Lower leg skin (tissue), 4 donors: ENCODE measurements at regions not wholly inside any gene's neighbourhood (a gene's known extent, or its start where the extent isn't known, plus 50 kb on each side); places are given as distances from the start of the nearest gene placed in this dataset.

ENCODE experiments used
- DNase-seq, 2 donors: peaks; one replicate each; pipeline ENCODE4 v3.0.0-alpha.2; 2019; ENCODE audit warnings: low spot score in 2 of 2
- H3K4me3 ChIP-seq: fragments of 200-600 bp; sonication (generic); 2 replicates; pipeline ENCODE4 v1.5.1; 2017; ENCODE audit warnings: mild to moderate bottlenecking, low read depth; ENCODE audit not compliant: poor library complexity, severe bottlenecking
- POLR2A ChIP-seq, 2 donors: fragments of 450-650 bp; IDR thresholded peaks; one replicate each; pipeline ENCODE4 v1.6.1; 2016 to 2017; ENCODE audit warnings: antibody characterized with exemption in 2 of 2, mild to moderate bottlenecking in 1 of 2, moderate library complexity in 1 of 2
- WGBS, 2 donors: methylation state at CpG; one replicate each; pipeline ENCODE4 v1.1.5; 2018; 5-methylcytosine and 5-hydroxymethylcytosine counted together
- intact Hi-C: fragments of 100-400 bp; cut with DNase I; formaldehyde crosslinking; loops from one replicate; pipeline ENCODE4 v1.15.0; 2023; ENCODE audit warnings: low total_unique reads
- TF ChIP-seq, protein P1 (sequence below), 3 donors: fragments of 450-650 bp; IDR thresholded peaks; one replicate each; pipeline ENCODE4 v1.5.1; 2016; ENCODE audit warnings: antibody characterized with exemption in 3 of 3, mild to moderate bottlenecking in 3 of 3, moderate library complexity in 2 of 3

DNA sequence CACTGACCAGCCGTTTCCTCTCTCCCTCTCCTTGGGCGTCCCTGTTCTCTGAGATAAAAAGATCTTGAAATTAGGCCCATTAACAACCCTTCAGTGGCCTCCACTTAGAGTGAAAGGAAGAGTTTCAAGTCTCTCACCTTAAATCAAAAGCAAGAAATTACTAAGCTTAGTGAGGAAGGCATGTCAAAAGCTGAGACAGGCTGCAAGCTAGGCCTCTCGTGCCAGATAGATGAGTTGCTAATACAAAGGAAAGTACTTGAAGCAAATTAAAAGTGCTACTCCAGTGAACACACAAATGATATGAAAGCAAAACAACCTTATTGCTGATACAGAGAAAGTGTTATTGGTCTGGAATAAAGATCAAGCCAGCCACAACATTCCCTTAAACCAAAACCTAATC lies 331.3 kb upstream of the SEMA6A start:
- intact Hi-C loops, result no loop called here
- no peak overlapping the region for H3K4me3 ChIP-seq
- DNase-seq, result no peak
- WGBS, 2 donors, result 88 to 89% methylated on average over 3 of the region's 3 CpGs
- TF ChIP-seq, protein P1, sequence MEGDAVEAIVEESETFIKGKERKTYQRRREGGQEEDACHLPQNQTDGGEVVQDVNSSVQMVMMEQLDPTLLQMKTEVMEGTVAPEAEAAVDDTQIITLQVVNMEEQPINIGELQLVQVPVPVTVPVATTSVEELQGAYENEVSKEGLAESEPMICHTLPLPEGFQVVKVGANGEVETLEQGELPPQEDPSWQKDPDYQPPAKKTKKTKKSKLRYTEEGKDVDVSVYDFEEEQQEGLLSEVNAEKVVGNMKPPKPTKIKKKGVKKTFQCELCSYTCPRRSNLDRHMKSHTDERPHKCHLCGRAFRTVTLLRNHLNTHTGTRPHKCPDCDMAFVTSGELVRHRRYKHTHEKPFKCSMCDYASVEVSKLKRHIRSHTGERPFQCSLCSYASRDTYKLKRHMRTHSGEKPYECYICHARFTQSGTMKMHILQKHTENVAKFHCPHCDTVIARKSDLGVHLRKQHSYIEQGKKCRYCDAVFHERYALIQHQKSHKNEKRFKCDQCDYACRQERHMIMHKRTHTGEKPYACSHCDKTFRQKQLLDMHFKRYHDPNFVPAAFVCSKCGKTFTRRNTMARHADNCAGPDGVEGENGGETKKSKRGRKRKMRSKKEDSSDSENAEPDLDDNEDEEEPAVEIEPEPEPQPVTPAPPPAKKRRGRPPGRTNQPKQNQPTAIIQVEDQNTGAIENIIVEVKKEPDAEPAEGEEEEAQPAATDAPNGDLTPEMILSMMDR (IDR thresholded peaks at IDR 0.05), result no peak
- no peak for TF ChIP-seq POLR2A (IDR thresholded peaks at IDR 0.05)

DNA sequence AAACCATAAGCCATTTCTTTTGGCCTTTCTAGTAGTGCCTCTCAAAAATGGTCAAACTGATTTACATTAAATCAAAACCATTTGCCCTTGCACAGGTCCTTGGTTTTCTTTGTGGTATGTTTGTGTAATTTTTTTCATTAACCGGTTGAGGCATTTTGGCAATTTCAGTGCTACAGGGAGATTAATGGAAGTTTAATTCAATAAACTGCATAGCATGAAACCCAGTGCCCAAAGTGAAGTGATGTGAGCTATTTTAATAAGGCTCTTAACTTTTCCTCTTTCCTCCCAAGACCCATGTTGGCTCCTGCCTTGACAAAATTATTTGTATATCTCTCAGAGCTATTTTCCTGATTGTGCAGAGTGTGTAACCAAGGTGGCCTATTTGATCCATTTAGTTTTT lies 326.2 kb upstream of the SEMA6A start:
- 88% methylated on average over 1 of the region's 1 CpG for WGBS, 2 donors
- no peak for DNase-seq
- no peak overlapping the region for H3K4me3 ChIP-seq
- intact Hi-C loops, result no loop called here
- TF ChIP-seq, protein P1 (IDR thresholded peaks at IDR 0.05), result no peak

DNA sequence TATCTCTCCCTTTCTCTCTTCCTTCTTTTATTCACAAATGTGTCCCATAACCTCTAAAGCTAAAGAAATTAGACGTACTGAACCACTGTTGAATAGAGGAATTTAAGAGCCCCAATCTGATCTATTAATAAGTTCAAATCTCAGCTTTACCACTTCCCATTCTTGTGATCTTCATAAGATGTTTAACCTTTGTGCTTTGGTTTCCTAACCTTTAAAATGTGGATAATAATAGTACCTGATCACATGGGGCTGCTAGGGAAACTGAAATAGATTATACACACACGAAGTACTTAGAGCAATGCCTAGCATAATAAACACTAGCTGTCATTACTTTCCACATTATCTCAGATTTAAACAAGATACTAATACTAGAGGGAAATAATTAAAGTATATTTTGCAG lies 324.3 kb upstream of the SEMA6A start:
- TF ChIP-seq POLR2A (IDR thresholded peaks at IDR 0.05), result no peak
- TF ChIP-seq, protein P1 (IDR thresholded peaks at IDR 0.05), result no peak
- H3K4me3 ChIP-seq, result no peak overlapping the region
- WGBS, 2 donors, result 74% methylated on average over 2 of the region's 2 CpGs
- intact Hi-C loops, result no loop called here
- DNase-seq, result no peak

DNA sequence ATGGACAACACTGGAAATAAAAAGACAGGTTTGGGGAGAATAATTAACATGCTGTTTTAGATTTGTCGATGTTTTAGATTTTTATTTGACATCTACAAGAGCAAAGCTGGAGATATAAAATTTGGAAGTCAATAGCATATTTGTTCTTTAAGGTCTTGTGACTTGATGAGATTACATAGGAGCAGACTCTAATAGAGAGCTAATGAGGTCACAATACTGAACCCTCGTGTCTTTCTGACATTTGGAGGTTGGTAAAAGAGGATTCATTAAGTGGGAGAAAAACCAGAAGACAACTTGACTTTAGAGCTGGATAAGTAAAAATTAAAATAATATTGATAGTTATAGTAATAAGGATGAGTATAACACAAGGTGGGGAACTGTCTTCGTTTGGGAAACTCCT lies 322.7 kb upstream of the SEMA6A start:
- WGBS, 2 donors, result 87 to 88% methylated on average over 3 of the region's 3 CpGs
- H3K4me3 ChIP-seq, result no peak overlapping the region
- intact Hi-C loops, result no loop called here
- DNase-seq, result no peak
- TF ChIP-seq, protein P1 (IDR thresholded peaks at IDR 0.05), result no peak
- TF ChIP-seq POLR2A (IDR thresholded peaks at IDR 0.05), result no peak

DNA sequence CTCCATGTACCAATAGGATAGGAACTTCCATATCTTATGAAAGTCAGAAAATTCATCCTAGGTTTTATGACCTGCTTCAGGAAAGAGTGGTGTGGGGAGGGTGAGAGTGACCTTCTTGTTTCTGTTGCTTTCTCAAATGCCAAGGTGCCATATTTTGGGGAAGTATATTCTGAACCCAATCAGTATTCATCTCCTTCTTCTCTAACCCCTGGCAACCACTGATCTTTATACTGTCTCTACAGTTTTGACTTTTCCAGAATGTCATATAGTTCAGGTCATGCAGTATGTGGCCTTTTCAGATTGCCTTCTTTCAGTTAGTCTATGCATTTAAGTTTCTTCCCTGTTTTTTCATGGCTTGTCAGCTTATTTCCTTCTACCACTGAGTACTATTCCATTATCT lies 321.4 kb upstream of the SEMA6A start:
- TF ChIP-seq, protein P1 (IDR thresholded peaks at IDR 0.05), result no peak
- TF ChIP-seq POLR2A (IDR thresholded peaks at IDR 0.05), result no peak
- intact Hi-C loops, result no loop called here
- DNase-seq, result no peak
- no peak overlapping the region for H3K4me3 ChIP-seq

DNA sequence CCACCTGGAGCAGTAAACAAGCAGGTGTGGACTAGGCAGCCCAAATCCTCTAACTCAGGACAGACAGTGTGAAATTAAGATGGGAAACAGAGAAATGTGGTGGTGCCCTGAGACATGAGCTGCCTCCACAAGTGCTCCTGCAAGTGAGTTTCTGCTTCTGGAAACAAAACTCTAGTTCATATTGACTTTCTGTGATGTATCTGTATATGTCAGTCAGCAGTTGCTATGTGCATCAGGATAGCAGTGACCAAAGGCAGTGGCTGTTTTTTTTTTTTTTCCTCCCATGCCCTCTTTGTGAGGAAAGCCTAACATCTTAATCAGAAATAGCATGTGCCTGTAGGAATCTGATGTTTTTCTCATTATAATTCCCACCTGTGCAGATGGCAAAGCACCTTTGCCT lies 318.4 kb upstream of the SEMA6A start:
- intact Hi-C loops, result no loop called here
- H3K4me3 ChIP-seq, result no peak overlapping the region
- TF ChIP-seq, protein P1 (IDR thresholded peaks at IDR 0.05), result no peak
- TF ChIP-seq POLR2A (IDR thresholded peaks at IDR 0.05), result no peak
- DNase-seq, result no peak
